Coronary artery (tissue), 2 donors: ENCODE measurements at regions not wholly inside any gene's neighbourhood (a gene's known extent, or its start where the extent isn't known, plus 50 kb on each side); places are given as distances from the start of the nearest gene placed in this dataset.

ENCODE experiments used
- DNase-seq: peaks from one replicate; pipeline ENCODE4 v3.0.0-alpha.2; 2017; ENCODE audit warnings: low spot score
- H3K27ac ChIP-seq, 2 donors: fragments of 200-600 bp; sonication (generic); one replicate each; pipeline ENCODE4 v1.5.1; 2016 to 2019
- H3K4me3 ChIP-seq: fragments of 200-600 bp; sonication (generic); 2 replicates; pipeline ENCODE4 v1.5.1; 2016; ENCODE audit warnings: mild to moderate bottlenecking, moderate library complexity
- CTCF ChIP-seq: fragments of 200-600 bp; sonication (generic); IDR thresholded peaks from one replicate; pipeline ENCODE4 v1.5.1; 2019; ENCODE audit warnings: antibody characterized with exemption

GRCh38 chr14:87017335-87017734 is 975.6 kb downstream of the GALC start:
- Histone ChIP-seq H3K4me3 (no peak overlapping the region), H3K27ac (no peak overlapping the region)
- no peak for DNase-seq
- no peak for TF ChIP-seq CTCF

GRCh38 chr14:87014856-87015255 is 978.1 kb downstream of the GALC start:
- DNase-seq, result no peak
- TF ChIP-seq CTCF, result no peak
- Histone ChIP-seq H3K27ac (no peak overlapping the region), H3K4me3 (no peak overlapping the region)

- Histone ChIP-seq H3K4me3 (no peak overlapping the region), H3K27ac (no peak overlapping the region)
- DNase-seq, result no peak
- no peak for TF ChIP-seq CTCF
Measured at GRCh38 chr14:87013583-87013982, 979.4 kb downstream of the GALC start.

GRCh38 chr14:87008965-87009364 is 984.0 kb downstream of the GALC start:
- no peak overlapping the region for H3K27ac ChIP-seq
- H3K4me3 ChIP-seq, result no peak overlapping the region
- DNase-seq, result no peak
- TF ChIP-seq CTCF, result no peak

- no peak for TF ChIP-seq CTCF
- Histone ChIP-seq H3K27ac (no peak overlapping the region), H3K4me3 (no peak overlapping the region)
- no peak for DNase-seq
Measured at GRCh38 chr14:87005280-87005679, 987.7 kb downstream of the GALC start.

GRCh38 chr14:87002776-87003175 is 990.2 kb downstream of the GALC start:
- no peak for DNase-seq
- Histone ChIP-seq H3K27ac (no peak overlapping the region), H3K4me3 (no peak overlapping the region)
- TF ChIP-seq CTCF, result no peak

- no peak for DNase-seq
- no peak for TF ChIP-seq CTCF
- H3K27ac ChIP-seq, result no peak overlapping the region
- no peak overlapping the region for H3K4me3 ChIP-seq
Measured at GRCh38 chr14:87001333-87001732, 991.6 kb downstream of the GALC start.
